IPS DF 19.7 (cell line): ENCODE measurements at regions not wholly inside any gene's neighbourhood (a gene's known extent, or its start where the extent isn't known, plus 50 kb on each side); places are given as distances from the start of the nearest gene placed in this dataset.

Experiments used
- DNase-seq: peaks from one replicate; pipeline ENCODE4 v3.0.0-alpha.2; 2013; ENCODE audit warnings: low read depth, low spot score

GRCh38 chr20:21981597-21982344 lies 276.3 kb downstream of the PAX1 start:
- no peak for DNase-seq

DNA sequence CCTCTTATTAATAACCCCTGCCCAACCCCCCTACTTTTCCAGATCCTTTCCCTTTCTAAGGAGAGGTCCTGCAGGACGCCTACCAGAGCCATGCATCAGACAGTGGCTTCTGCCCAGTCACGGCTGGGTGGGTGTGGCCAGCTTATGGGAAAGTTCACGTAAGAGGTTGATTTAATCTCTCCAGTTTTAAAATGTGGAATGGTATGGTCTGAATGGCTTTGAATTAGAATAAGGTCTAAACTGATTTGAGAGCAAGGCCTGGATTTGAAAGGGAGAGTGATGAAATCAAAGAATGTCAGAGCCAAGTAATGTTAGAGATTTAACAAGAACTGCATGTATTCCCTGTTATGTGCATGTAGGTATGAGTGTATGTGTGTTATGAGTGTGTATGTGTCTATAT lies 275.7 kb downstream of the PAX1 start:
- DNase-seq: no peak

GRCh38 chr20:21971436-21971835 lies 266.0 kb downstream of the PAX1 start:
- no peak for DNase-seq

DNA sequence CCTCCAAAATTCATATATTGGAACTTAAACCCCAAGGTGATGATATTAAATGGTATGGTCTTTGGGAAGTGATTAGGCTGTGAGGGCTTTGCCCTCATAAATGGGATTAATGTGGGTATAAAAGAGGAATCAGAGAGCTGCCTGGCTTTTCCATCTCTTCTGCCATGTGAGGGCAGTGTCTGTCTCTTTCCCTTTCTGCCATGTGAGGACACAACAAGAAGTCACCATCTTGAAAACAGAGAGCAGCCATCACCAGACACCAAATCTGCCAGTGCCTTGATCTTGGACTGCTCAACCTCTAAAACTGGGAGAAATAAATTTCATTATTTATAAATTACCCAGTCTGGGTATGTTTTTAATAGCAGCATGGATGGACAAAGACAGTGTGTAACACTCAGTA lies 263.0 kb downstream of the PAX1 start:
- DNase-seq: no peak

- no peak for DNase-seq
Measured at GRCh38 chr20:21967481-21967880, 262.0 kb downstream of the PAX1 start.

- no peak for DNase-seq
Measured at GRCh38 chr20:21956591-21956990, 251.1 kb downstream of the PAX1 start.

DNA sequence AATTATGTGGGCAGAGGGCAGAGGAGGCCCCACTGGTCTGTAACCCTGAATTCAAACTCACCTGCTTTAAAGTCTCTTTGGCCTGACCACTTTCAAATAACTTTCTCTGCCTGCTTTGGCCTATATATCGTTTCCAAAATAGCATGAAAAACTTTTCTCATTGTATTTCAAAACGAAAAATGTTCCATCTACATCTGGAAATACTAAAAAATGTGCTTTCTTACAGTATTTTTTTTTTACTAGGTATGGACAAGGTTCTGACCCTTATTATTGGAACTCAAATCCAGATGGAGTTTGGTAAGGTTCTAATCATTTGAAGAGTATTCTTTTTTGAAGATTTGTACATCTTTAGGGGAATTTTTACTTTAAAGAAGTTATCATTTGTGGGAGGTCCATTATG lies 241.9 kb downstream of the PAX1 start:
- DNase-seq: no peak

- DNase-seq: no peak
Measured at GRCh38 chr20:21944227-21944626, 238.8 kb downstream of the PAX1 start.

DNA sequence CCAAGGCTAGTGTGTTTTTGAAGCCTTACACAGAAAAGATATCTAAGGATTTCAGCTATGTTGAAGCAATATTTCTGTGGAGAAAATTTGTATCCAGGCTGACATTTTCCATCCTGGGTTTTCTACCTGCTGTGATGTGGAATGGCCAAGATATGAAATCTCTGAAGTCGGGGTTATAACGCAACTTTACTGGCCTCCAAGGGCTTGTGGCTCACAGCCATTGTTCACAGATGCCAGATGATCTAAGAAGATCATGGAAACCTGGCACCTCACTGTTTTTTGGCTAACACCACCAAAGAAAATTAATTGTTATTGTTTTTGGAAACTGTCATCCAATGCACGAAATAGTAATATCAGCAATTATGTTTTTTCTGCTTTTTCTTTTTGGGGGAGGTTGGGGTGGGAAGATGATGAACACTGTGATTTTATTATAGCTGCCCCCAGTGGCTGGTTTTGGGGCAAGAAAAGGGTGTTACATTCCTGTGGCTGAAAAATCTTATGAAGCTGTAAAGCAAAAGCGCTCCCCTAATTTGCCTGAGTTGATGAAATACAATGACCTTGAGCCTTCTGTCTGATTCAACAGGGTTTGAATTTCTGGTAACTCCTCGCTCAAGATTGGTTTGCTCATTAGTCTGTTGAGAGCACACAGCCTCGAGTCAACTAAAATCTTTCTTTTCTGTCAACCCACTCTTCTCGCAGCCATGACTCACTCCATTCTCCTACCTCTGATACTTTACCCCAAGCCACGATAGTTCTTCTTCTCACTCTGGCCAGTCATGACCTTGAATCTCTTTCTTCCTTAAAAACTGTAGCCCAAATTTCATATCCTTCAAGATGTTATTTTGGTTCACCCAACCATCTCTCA lies 236.7 kb downstream of the PAX1 start:
- no peak for DNase-seq

- peak; percentile 78 for DNase-seq
Measured at GRCh38 chr20:21936720-21937380, 231.4 kb downstream of the PAX1 start.

DNA sequence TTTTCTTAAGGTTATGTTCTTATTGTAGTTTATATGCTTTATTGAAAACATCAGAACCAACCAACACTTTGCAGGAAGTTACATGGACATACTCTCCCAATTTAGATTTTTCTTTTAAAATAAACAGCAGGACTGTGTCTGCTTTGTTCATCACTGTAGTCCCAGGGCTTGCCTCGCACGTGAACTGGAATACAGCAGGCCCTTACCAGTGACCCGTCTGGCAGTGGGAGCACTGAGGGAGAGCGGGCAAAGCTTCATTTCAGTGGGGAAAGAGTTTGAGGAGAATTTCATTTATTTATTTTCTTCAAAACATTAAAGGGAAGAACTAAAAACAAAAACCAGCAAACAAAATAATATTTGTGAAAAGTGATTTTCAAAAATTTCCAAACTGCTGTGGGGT lies 230.8 kb downstream of the PAX1 start:
- DNase-seq: no peak

DNA sequence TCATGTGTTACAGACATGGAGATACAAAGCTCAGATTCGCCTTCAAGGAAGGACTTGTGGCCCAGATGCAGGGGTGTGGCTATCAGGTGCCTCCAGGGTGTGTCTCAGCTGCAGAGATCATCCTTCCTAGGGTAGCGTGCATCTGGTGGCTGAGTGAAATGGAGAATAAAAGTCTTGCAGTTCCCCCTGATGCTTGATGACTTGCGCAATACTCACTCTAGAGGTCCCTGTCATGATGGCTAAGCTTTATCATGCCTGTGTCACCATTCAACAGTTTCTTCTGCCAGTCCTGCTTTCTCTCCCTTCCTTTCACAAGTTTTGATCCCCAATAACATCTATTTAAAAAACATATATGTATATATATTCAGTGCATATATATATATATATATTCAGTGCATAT lies 228.1 kb downstream of the PAX1 start:
- DNase-seq: no peak

DNA sequence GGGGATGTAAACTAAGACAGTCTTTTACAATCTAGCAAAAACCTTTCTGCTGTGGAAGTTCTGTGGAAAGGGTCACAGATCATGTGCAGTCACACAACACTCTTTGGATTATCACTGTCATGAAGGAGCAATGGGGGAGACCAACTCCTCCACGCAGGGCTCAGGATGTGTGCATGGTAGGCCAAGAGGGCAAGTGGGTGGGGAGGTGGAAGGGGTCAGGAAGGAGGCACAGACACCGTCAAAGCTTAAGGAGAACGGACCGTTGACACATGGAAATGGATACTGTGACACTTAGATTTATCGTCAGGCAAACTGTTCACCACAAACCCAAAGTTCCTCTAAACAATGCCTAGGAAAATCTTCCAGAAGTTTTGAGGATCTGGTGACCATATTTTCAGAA lies 215.8 kb downstream of the PAX1 start:
- DNase-seq: no peak

DNA sequence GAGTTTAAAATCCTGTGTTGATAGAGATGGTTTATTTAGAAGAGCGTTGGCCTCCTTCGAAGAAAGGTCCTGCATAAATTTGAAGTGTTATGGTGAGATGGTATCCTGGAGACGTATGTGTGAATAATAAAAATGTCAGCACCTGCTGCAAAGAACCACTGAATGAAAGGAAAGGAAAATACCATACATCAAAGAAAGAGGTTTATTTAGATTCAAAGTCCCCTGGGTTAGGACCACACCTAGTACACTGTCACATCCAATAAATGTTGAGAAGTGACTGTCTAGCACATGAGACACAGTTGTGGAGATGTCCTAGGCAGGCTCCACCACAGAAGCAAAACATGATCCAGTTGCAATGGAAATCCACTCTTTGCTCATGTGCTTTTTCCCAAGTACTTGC lies 214.7 kb downstream of the PAX1 start:
- no peak for DNase-seq

- DNase-seq: no peak
Measured at GRCh38 chr20:21918398-21918797, 212.9 kb downstream of the PAX1 start.

DNA sequence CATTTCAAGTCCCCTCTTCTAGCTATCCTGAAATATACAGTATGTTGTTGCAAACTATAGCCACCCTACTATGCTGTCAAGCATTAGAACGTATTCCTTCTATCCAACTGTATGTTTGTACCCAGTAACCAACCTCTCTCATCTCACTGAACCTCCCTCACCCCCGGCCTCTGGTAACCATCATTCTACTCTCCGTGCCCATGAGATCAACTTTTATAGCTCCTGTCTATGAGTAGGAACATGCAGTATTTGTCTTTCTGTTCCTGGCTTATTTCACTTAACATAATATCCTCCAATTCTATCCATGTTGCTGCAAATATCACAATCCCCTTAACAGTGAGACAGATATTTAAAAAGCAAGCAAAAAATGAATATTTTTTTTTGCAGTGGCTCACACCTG lies 196.9 kb downstream of the PAX1 start:
- no peak for DNase-seq

DNA sequence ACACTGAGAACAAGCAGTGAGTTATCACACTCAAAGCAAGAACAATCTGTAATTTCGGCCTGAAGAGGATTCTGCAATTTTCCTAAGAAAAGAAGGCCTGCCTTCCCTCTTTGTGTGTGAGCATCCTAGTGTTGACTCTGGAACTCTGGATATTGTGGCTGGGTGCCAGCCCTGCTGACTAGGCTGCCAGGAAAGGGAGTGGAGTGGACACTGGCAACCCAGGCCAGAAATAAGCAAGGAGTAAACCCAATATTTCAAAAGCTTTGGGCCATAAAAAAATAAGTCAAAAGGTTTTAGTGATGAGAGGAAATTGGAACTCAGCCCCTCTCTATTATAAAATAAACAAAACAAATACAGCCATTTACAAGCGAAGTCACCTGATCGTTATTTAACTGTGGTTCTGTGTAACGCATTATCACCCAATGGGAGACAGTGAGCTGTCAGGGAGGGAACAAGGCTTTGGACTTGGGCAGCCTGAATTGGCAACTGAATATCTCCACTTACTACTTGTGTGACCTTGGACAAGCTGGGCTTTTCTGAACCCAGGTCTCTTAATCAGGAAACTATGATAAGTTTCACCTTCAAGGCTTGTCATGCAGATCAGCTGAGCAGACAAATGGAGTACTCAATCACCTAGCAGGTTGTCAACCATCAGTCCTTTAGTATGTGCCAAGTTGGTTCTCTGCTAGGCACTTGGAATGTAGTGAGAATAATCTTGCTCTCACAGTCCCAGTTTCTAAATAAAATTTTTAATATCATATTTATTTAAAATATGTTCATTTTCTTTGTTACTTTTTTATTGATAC lies 196.2 kb downstream of the PAX1 start:
- DNase-seq: no peak

- DNase-seq: no peak
Measured at GRCh38 chr20:21900431-21900830, 195.0 kb downstream of the PAX1 start.

DNA sequence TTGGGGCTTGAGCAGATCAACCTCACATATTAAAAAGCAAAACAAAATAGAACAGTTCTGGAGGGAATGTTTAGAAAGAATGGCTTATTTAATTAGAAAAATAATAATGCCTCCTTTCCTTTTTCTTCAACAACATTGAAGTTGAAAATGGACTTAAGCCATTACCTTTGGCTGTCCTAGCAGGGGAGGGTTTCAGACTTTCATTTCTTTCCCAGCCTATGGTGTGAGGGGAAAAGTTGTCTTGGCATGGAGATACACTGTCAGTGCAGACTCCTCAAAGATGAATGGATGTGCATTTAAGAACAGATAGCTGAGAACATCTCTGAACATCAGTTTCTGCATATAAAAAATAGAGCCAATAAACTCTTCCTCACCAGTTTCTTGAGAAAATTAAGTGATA lies 169.5 kb downstream of the PAX1 start:
- DNase-seq: no peak

DNA sequence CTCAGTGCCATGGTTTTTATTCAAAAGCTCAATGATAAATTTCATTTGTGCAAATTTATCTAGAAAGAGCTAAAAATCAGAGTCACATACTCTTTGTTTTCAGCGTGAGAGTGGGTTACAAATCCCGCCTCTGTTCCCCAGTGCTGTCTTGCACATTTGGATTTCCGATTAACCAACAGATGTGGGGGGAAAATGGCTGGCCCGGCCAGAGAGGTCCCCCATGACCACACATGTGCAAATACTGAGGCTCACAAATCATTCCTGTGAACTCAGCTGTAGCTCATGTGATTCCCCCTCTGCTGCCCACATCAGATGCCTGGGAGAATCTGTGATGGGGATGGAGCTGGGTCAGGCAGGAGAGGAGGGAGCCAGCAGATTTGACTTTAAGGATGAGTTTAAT lies 168.7 kb downstream of the PAX1 start:
- no peak for DNase-seq

- no peak for DNase-seq
Measured at GRCh38 chr20:21873291-21873690, 167.8 kb downstream of the PAX1 start.

DNA sequence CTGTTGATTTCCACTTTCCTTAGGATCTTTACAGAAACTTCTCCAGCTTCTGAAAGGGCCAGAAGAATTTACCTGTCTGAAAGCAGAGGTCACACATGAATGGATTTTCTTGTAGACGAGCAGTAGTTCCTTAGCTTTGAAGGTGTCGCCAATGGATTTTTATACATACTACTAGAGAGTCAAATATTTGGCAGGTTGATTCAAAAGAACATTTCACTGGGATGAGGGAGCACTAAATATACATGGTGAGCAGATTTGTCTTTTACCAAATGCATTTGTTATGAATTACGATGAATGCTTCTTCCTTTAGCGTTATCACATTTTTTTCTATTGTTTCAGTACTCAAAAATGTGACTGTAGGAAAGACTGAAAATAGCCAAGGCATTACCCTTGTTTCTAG lies 162.3 kb downstream of the PAX1 start:
- DNase-seq: no peak
